AG08395 (cell line): ENCODE measurements at regions not wholly inside any gene's neighbourhood (a gene's known extent, or its start where the extent isn't known, plus 50 kb on each side); places are given as distances from the start of the nearest gene placed in this dataset.
"Not testable (repeated sequence)": the region's sequence is repeated elsewhere in the genome, so short reads cannot be mapped to it uniquely, and the experiment has no call there.

Source experiments
- DNase-seq: peaks from one replicate; pipeline ENCODE4 v3.0.0; 2012; ENCODE audit warnings: mixed read lengths, low spot score

- no peak for DNase-seq
Measured at GRCh38 chr20:43364001-43364400, 93.7 kb upstream of the SRSF6 start.

GRCh38 chr20:43363506-43363905 lies 94.2 kb upstream of the SRSF6 start:
- DNase-seq, result no peak

GRCh38 chr20:43361526-43361925 lies 96.2 kb upstream of the SRSF6 start:
- DNase-seq, result no peak

- no peak for DNase-seq
Measured at GRCh38 chr20:43360016-43360415, 97.7 kb upstream of the SRSF6 start.

GRCh38 chr20:43358811-43359210 lies 98.9 kb upstream of the SRSF6 start:
- DNase-seq, result no peak

- DNase-seq, result no peak
Measured at GRCh38 chr20:43357352-43357751, 100.3 kb upstream of the SRSF6 start.

- DNase-seq, result no peak
Measured at GRCh38 chr20:43355610-43356009, 102.1 kb upstream of the SRSF6 start.

- no peak for DNase-seq
Measured at GRCh38 chr20:43352996-43353395, 104.7 kb upstream of the SRSF6 start.

- DNase-seq, result not testable (repeated sequence)
Measured at GRCh38 chr20:43350694-43351093, 107.0 kb upstream of the SRSF6 start.

- no peak for DNase-seq
Measured at GRCh38 chr20:43349841-43350240, 107.9 kb upstream of the SRSF6 start.

- not testable (repeated sequence) for DNase-seq
Measured at GRCh38 chr20:43347839-43348238, 109.9 kb upstream of the SRSF6 start.

- no peak for DNase-seq
Measured at GRCh38 chr20:43345676-43346075, 112.0 kb upstream of the SRSF6 start.

GRCh38 chr20:43341511-43341910 lies 116.2 kb upstream of the SRSF6 start:
- no peak for DNase-seq

- no peak for DNase-seq
Measured at GRCh38 chr20:43337036-43337435, 120.7 kb upstream of the SRSF6 start.

- no peak for DNase-seq
Measured at GRCh38 chr20:43334080-43334479, 123.6 kb upstream of the SRSF6 start.

- DNase-seq, result no peak
Measured at GRCh38 chr20:43331906-43332305, 125.8 kb upstream of the SRSF6 start.

GRCh38 chr20:43328697-43329096 lies 129.0 kb upstream of the SRSF6 start:
- DNase-seq, result no peak

GRCh38 chr20:43327234-43327633 lies 130.5 kb upstream of the SRSF6 start:
- DNase-seq, result not testable (repeated sequence)

GRCh38 chr20:43325926-43326325 lies 131.8 kb upstream of the SRSF6 start:
- no peak for DNase-seq

- DNase-seq, result no peak
Measured at GRCh38 chr20:43323592-43323991, 133.9 kb upstream of the PTPRT start.

GRCh38 chr20:43322851-43323250 lies 133.1 kb upstream of the PTPRT start:
- DNase-seq, result peak; percentile 7

GRCh38 chr20:43320536-43320935 lies 130.8 kb upstream of the PTPRT start:
- DNase-seq, result no peak

GRCh38 chr20:43318755-43319297 lies 129.1 kb upstream of the PTPRT start:
- DNase-seq, result no peak

- DNase-seq, result no peak
Measured at GRCh38 chr20:43316271-43316670, 126.6 kb upstream of the PTPRT start.

- DNase-seq, result no peak
Measured at GRCh38 chr20:43309266-43309665, 119.6 kb upstream of the PTPRT start.
